Common myeloid progenitor, CD34-positive (primary cell): ENCODE measurements at regions not wholly inside any gene's neighbourhood (a gene's known extent, or its start where the extent isn't known, plus 50 kb on each side); places are given as distances from the start of the nearest gene placed in this dataset.
A peak's percentile ranks its signal among the peaks of the same experiment; 100 is the strongest.

Experiments
- CTCF ChIA-PET: fragments of 350-600 bp; sonication (Branson Sonifier 250); formaldehyde crosslinking; loops from one replicate; lab custom pipeline; 2021; ENCODE audit warnings: antibody characterized with exemption; lab: Charles Lee
- POLR2A ChIA-PET: fragments of 350-600 bp; sonication (Branson Sonifier 250); formaldehyde crosslinking; loops from one replicate; lab custom pipeline; 2021; ENCODE audit warnings: antibody characterized with exemption; lab: Charles Lee
- DNase-seq, 3 donors: peaks; one replicate each; pipeline versions ENCODE4 v3.0.0 to v3.0.0-alpha.2; 2013
- H3K27ac ChIP-seq, 2 experiments: 1 replicate in 1 of 2; 2 replicates in 1 of 2; pipeline ENCODE4 v1.7.0; 2013; ENCODE audit warnings: inconsistent platforms in 2 of 2, low read length in 2 of 2, mild to moderate bottlenecking in 2 of 2, low read depth in 1 of 2, moderate library complexity in 1 of 2; ENCODE audit not compliant: severe bottlenecking in 2 of 2, insufficient read depth in 1 of 2, poor library complexity in 1 of 2
- H3K27me3 ChIP-seq, 5 experiments: replicated peaks in 2 of 5; 1 replicate in 3 of 5; 2 replicates in 2 of 5; pipeline versions ENCODE4 v1.6.1 to v1.7.0; 2013; ENCODE audit warnings: low read length in 4 of 5, mild to moderate bottlenecking in 2 of 5, moderate library complexity in 2 of 5, inconsistent platforms in 1 of 5; ENCODE audit not compliant: insufficient read depth in 5 of 5, control insufficient read depth in 4 of 5
- H3K36me3 ChIP-seq, 4 experiments: 1 replicate in 2 of 4; 2 replicates in 2 of 4; pipeline versions ENCODE4 v1.6.1 to v1.7.0; 2013; ENCODE audit warnings: low read length in 3 of 4, control low read depth in 1 of 4, mild to moderate bottlenecking in 1 of 4; ENCODE audit not compliant: control insufficient read depth in 4 of 4, insufficient read depth in 4 of 4
- H3K4me1 ChIP-seq, 4 experiments: 1 replicate in 3 of 4; 2 replicates in 1 of 4; pipeline versions ENCODE4 v1.6.1 to v1.7.1; 2013; ENCODE audit warnings: low read length in 3 of 4, mild to moderate bottlenecking in 3 of 4, control low read depth in 1 of 4, inconsistent platforms in 1 of 4, moderate library complexity in 1 of 4; ENCODE audit not compliant: control insufficient read depth in 4 of 4, insufficient read depth in 4 of 4; ENCODE audit errors: control extremely low read depth in 1 of 4
- H3K4me3 ChIP-seq, 7 experiments: 1 replicate in 4 of 7; 2 replicates in 3 of 7; pipeline versions ENCODE4 v1.5.1 to v1.7.0; 2013; ENCODE audit warnings: mild to moderate bottlenecking in 7 of 7, low read length in 6 of 7, moderate library complexity in 6 of 7, inconsistent platforms in 2 of 7, low read depth in 2 of 7, control low read depth in 1 of 7; ENCODE audit not compliant: insufficient read depth in 4 of 7, control insufficient read depth in 1 of 7; ENCODE audit errors: extremely low read depth in 1 of 7
- H3K9me3 ChIP-seq, 5 experiments: 1 replicate in 4 of 5; 2 replicates in 1 of 5; pipeline versions ENCODE4 v1.6.1 to v1.7.1; 2013; ENCODE audit warnings: low read length in 4 of 5, mild to moderate bottlenecking in 2 of 5, inconsistent platforms in 1 of 5, low read depth in 1 of 5, moderate library complexity in 1 of 5; ENCODE audit not compliant: control insufficient read depth in 4 of 5, insufficient read depth in 2 of 5; ENCODE audit errors: control extremely low read depth in 1 of 5
- WGBS: methylation state at CpG from one replicate; pipeline ENCODE4 v1.1.5; 2013; ENCODE audit not compliant: insufficient coverage; 5-methylcytosine and 5-hydroxymethylcytosine counted together

- no peaks in the 10 kb centered on the region for H3K36me3 ChIP-seq
- no peak overlapping the region for H3K27ac ChIP-seq
- 88% methylated on average over 2 of the region's 2 CpGs for WGBS
- ChIA-PET CTCF (no interaction called here), POLR2A (no interaction called here)
- H3K4me3 ChIP-seq: no peak overlapping the region
- no peaks in the 10 kb centered on the region for H3K4me1 ChIP-seq
- no peaks in the 10 kb centered on the region for H3K27me3 ChIP-seq
- H3K9me3 ChIP-seq: no peaks in the 10 kb centered on the region
- DNase-seq: no peak
These were observed 555.5 kb downstream of the ETV1 start for GRCh38 chr7:13433946-13434345.

GRCh38 chr7:13442226-13442625 lies 547.2 kb downstream of the ETV1 start:
- no peak overlapping the region for H3K27ac ChIP-seq
- CTCF ChIA-PET: no interaction called here
- no peak for DNase-seq
- no peaks in the 10 kb centered on the region for H3K27me3 ChIP-seq
- no peaks in the 10 kb centered on the region for H3K9me3 ChIP-seq
- H3K4me3 ChIP-seq: no peak overlapping the region
- POLR2A ChIA-PET: no interaction called here
- no CpG with 5 or more reads among the region's 1 CpG for WGBS
- no peaks in the 10 kb centered on the region for H3K36me3 ChIP-seq
- no peaks in the 10 kb centered on the region for H3K4me1 ChIP-seq

- 100% methylated on average over 1 of the region's 1 CpG for WGBS
- Histone ChIP-seq H3K27ac (no peak overlapping the region), H3K4me1 (no peaks in the 10 kb centered on the region), H3K36me3 (no peaks in the 10 kb centered on the region), H3K4me3 (no peak overlapping the region), H3K27me3 (no peaks in the 10 kb centered on the region), H3K9me3 (peaks cover 0 to 3% (median 0%) of the 10 kb centered on the region in 5 experiments)
- no peak for DNase-seq
- CTCF ChIA-PET: interaction anchor here (1.8 kb wide), 1 partner anchor 9 kb away, joined by 5 read pairs; no protein-coding TSS in a partner anchor
- POLR2A ChIA-PET: no interaction called here
These were observed 541.8 kb downstream of the ETV1 start for GRCh38 chr7:13447637-13448036.

GRCh38 chr7:13448243-13448642 lies 541.2 kb downstream of the ETV1 start:
- 100% methylated on average over 1 of the region's 4 CpGs for WGBS
- Histone ChIP-seq H3K27ac (no peak overlapping the region), H3K9me3 (peaks cover 0 to 3% (median 0%) of the 10 kb centered on the region in 5 experiments), H3K4me3 (no peak overlapping the region), H3K4me1 (no peaks in the 10 kb centered on the region), H3K36me3 (no peaks in the 10 kb centered on the region), H3K27me3 (no peaks in the 10 kb centered on the region)
- ChIA-PET POLR2A (no interaction called here), CTCF (interaction anchor here (1.8 kb wide), 1 partner anchor 9 kb away, joined by 5 read pairs; no protein-coding TSS in a partner anchor)
- peak in 2 of 3 donors; percentile 1 to 21 for DNase-seq

GRCh38 chr7:13449460-13449859 lies 540.0 kb downstream of the ETV1 start:
- Histone ChIP-seq H3K27ac (no peak overlapping the region), H3K36me3 (no peaks in the 10 kb centered on the region), H3K4me1 (no peaks in the 10 kb centered on the region), H3K9me3 (peaks cover 0 to 3% (median 0%) of the 10 kb centered on the region in 5 experiments), H3K4me3 (no peak overlapping the region), H3K27me3 (no peaks in the 10 kb centered on the region)
- ChIA-PET POLR2A (no interaction called here), CTCF (no interaction called here)
- no peak for DNase-seq

GRCh38 chr7:13454916-13455592 lies 534.4 kb downstream of the ETV1 start:
- H3K9me3 ChIP-seq: peaks cover 0 to 3% (median 0%) of the 10 kb centered on the region in 5 experiments
- H3K27me3 ChIP-seq: no peaks in the 10 kb centered on the region
- H3K4me3 ChIP-seq: no peak overlapping the region
- no peak overlapping the region for H3K27ac ChIP-seq
- H3K4me1 ChIP-seq: no peaks in the 10 kb centered on the region
- WGBS: 97% methylated on average over 5 of the region's 8 CpGs
- no peaks in the 10 kb centered on the region for H3K36me3 ChIP-seq
- DNase-seq: no peak
- POLR2A ChIA-PET: no interaction called here
- CTCF ChIA-PET: no interaction called here

- no peak for DNase-seq
- Histone ChIP-seq H3K4me3 (no peak overlapping the region), H3K4me1 (no peaks in the 10 kb centered on the region), H3K27ac (no peak overlapping the region), H3K36me3 (no peaks in the 10 kb centered on the region), H3K27me3 (no peaks in the 10 kb centered on the region), H3K9me3 (no peaks in the 10 kb centered on the region)
- ChIA-PET CTCF (interaction anchor here (2.4 kb wide), 1 partner anchor 10 kb away, joined by 5 read pairs; no protein-coding TSS in a partner anchor), POLR2A (no interaction called here)
- 100% methylated on average over 2 of the region's 4 CpGs for WGBS
These were observed 531.7 kb downstream of the ETV1 start for GRCh38 chr7:13457790-13458189.
